Colonic mucosa (tissue), 4 donors: ENCODE measurements at regions not wholly inside any gene's neighbourhood (a gene's known extent, or its start where the extent isn't known, plus 50 kb on each side); places are given as distances from the start of the nearest gene placed in this dataset.
"Not testable (repeated sequence)": the region's sequence is repeated elsewhere in the genome, so short reads cannot be mapped to it uniquely, and the experiment has no call there.

ENCODE experiments used
- DNase-seq: peaks from one replicate; pipeline ENCODE4 v3.0.0-alpha.2; 2020
- H3K27ac ChIP-seq: fragments of 200-600 bp; one replicate; pipeline ENCODE4 v1.8.0; 2021
- H3K27me3 ChIP-seq: fragments of 200-600 bp; one replicate; pipeline ENCODE4 v1.8.0; 2021
- H3K36me3 ChIP-seq: fragments of 200-600 bp; one replicate; pipeline ENCODE4 v1.8.0; 2021
- H3K4me1 ChIP-seq: fragments of 200-600 bp; one replicate; pipeline ENCODE4 v1.8.0; 2021; ENCODE audit warnings: mild to moderate bottlenecking
- H3K4me3 ChIP-seq: fragments of 200-600 bp; one replicate; pipeline ENCODE4 v1.8.0; 2021
- H3K9ac ChIP-seq, 2 donors: one replicate each; pipeline ENCODE4 v1.7.0; 2013; ENCODE audit warnings: control low read depth in 2 of 2, low read depth in 2 of 2, low read length in 2 of 2
- H3K9me3 ChIP-seq: fragments of 200-600 bp; one replicate; pipeline ENCODE4 v1.8.0; 2021
- CTCF ChIP-seq: fragments of 200-600 bp; IDR thresholded peaks from one replicate; pipeline ENCODE4 v1.8.0; 2022; ENCODE audit warnings: antibody characterized with exemption, mild to moderate bottlenecking
- intact Hi-C: fragments of 100-400 bp; cut with DNase I; formaldehyde crosslinking; loops from one replicate; pipeline ENCODE4 v1.14.1; 2022
- donor health status: healthy.
- donor health status: DM: no; HTN: no; CAD: no.
- donor health status: DM: no; HTN: no; CAD: no.

- H3K27me3 ChIP-seq: no peaks in the 10 kb centered on the region
- DNase-seq: no peak
- no peaks in the 10 kb centered on the region for H3K36me3 ChIP-seq
- intact Hi-C loops: no loop called here
- no peaks in the 10 kb centered on the region for H3K9me3 ChIP-seq
- TF ChIP-seq CTCF: no peak
- no peak overlapping the region for H3K27ac ChIP-seq
- no peak overlapping the region for H3K4me3 ChIP-seq
- H3K4me1 ChIP-seq: no peaks in the 10 kb centered on the region
- H3K9ac ChIP-seq: no peak overlapping the region
These were observed 98.8 kb upstream of the NTF3 start for GRCh38 chr12:5333096-5333495.

DNA sequence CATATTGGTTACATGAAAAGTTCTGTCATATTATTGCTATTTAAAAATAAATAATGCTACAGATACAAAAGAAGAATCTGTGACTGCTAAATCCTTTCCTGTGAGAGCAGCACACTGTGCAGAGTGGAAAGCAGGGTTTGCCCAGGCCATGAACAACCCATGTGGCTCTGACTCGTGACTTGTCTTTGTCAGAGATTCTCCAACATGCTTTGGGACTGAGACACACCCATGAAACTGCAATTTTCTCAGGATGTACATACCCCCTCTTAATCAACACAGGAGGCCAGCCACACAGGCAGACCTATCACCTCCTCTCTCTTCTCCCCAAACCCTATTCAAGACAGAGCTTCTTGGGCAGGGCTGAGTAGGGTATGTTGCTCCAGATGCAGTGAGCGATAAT lies 96.8 kb upstream of the NTF3 start:
- Histone ChIP-seq H3K9me3 (no peaks in the 10 kb centered on the region), H3K4me3 (no peak overlapping the region), H3K27ac (no peak overlapping the region), H3K36me3 (no peaks in the 10 kb centered on the region), H3K9ac (no peak overlapping the region), H3K27me3 (no peaks in the 10 kb centered on the region), H3K4me1 (no peaks in the 10 kb centered on the region)
- no peak for TF ChIP-seq CTCF
- DNase-seq: no peak
- intact Hi-C loops: no loop called here

GRCh38 chr12:5341086-5341485 lies 90.8 kb upstream of the NTF3 start:
- H3K36me3 ChIP-seq, H3K9ac ChIP-seq, H3K4me1 ChIP-seq, H3K9me3 ChIP-seq, DNase-seq, H3K27me3 ChIP-seq, H3K4me3 ChIP-seq, intact Hi-C loops, H3K27ac ChIP-seq: not testable (repeated sequence)

DNA sequence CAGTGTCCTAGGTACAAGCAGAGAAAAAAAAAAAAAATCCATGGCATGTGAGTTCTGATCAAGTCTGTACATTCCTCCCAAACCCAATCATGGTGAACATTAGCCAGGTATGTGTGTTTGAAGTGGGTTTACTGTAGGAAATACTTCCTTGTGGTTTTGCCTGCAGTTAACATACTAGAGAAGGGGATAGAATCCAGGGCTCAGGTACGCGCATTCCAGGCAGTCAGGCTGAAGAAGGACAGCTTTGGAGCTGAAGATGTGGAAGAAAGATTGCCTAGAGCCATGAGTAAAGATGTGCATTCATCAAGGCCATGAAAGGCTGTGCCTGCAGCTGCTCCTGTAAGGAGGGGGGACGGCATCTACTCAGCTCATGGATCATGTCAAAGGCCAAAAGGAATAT lies 88.2 kb upstream of the NTF3 start:
- no peak for TF ChIP-seq CTCF
- intact Hi-C loops: no loop called here
- H3K9ac ChIP-seq: no peak overlapping the region
- H3K27me3 ChIP-seq: no peaks in the 10 kb centered on the region
- no peak for DNase-seq
- no peaks in the 10 kb centered on the region for H3K36me3 ChIP-seq
- no peaks in the 10 kb centered on the region for H3K4me1 ChIP-seq
- no peak overlapping the region for H3K4me3 ChIP-seq
- H3K9me3 ChIP-seq: no peaks in the 10 kb centered on the region
- H3K27ac ChIP-seq: no peak overlapping the region

- no peaks in the 10 kb centered on the region for H3K4me1 ChIP-seq
- H3K9ac ChIP-seq: no peak overlapping the region
- H3K27me3 ChIP-seq: no peaks in the 10 kb centered on the region
- no peaks in the 10 kb centered on the region for H3K36me3 ChIP-seq
- no peak overlapping the region for H3K4me3 ChIP-seq
- H3K9me3 ChIP-seq: no peaks in the 10 kb centered on the region
- H3K27ac ChIP-seq: no peak overlapping the region
- intact Hi-C loops: no loop called here
- TF ChIP-seq CTCF: no peak
- no peak for DNase-seq
These were observed 87.8 kb upstream of the NTF3 start for GRCh38 chr12:5344131-5344530.

DNA sequence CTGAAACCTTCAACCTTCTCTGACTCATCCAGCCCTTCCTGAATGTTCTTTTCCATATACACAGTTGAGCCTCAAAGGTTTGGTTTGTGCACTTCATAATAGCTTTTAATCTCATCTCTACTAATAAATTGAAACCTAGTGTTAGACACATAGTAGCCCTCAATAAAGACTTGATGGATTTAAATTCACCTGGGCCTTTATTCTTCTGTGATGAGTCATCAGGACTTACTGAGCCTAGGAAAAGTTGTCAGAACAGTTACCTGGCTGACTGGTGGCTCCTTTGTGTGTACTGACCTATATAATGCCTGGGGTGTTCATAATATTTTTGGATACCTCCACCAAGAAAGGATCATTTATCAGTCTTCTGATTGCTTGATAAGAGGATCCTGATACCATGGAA lies 86.4 kb upstream of the NTF3 start:
- H3K36me3 ChIP-seq: no peaks in the 10 kb centered on the region
- intact Hi-C loops: no loop called here
- no peaks in the 10 kb centered on the region for H3K9me3 ChIP-seq
- no peak for TF ChIP-seq CTCF
- H3K9ac ChIP-seq: no peak overlapping the region
- no peak overlapping the region for H3K4me3 ChIP-seq
- H3K4me1 ChIP-seq: no peaks in the 10 kb centered on the region
- H3K27me3 ChIP-seq: no peaks in the 10 kb centered on the region
- no peak overlapping the region for H3K27ac ChIP-seq
- no peak for DNase-seq
